B cell (primary cell): ENCODE measurements at regions not wholly inside any gene's neighbourhood (a gene's known extent, or its start where the extent isn't known, plus 50 kb on each side); places are given as distances from the start of the nearest gene placed in this dataset.

Experiments used
- ATAC-seq: fragments of 200-7000 bp; cut with Tn5 transposase; one replicate; pipeline ENCODE4 v1.10.0; 2021; ENCODE audit warnings: low read depth, mild to moderate bottlenecking, moderate number of reproducible peaks, moderate library complexity
- CTCF ChIA-PET: fragments of 350-600 bp; sonication (Branson Sonifier 250); formaldehyde crosslinking; loops from one replicate; lab custom pipeline; 2021; ENCODE audit warnings: antibody characterized with exemption, inconsistent platforms; lab: Charles Lee
- POLR2A ChIA-PET: fragments of 350-600 bp; sonication (Branson Sonifier 250); formaldehyde crosslinking; loops from one replicate; lab custom pipeline; 2021; ENCODE audit warnings: antibody characterized with exemption; lab: Charles Lee
- DNase-seq: peaks from one replicate; pipeline ENCODE4 v3.0.0; 2013
- H2AFZ ChIP-seq: 2 replicates; pipeline ENCODE4 v1.6.1; 2012; ENCODE audit warnings: mild to moderate bottlenecking, low read depth, low read length; ENCODE audit not compliant: insufficient read depth, poor library complexity, severe bottlenecking
- H3K27ac ChIP-seq, 2 donors: 1 replicate in 1 of 2; 2 replicates in 1 of 2; pipeline ENCODE4 v1.5.1; 2012 to 2013; ENCODE audit warnings: low read length in 2 of 2, mild to moderate bottlenecking in 2 of 2, moderate library complexity in 1 of 2
- H3K27me3 ChIP-seq, 4 experiments: fragments of 200-600 bp in 1 of 4; sonication (generic) in 1 of 4; replicated peaks in 1 of 4; 1 replicate in 2 of 4; 2 replicates in 2 of 4; pipeline versions ENCODE4 v1.6.1 to v1.7.0; 2013 to 2016; ENCODE audit warnings: low read length in 3 of 4, mild to moderate bottlenecking in 2 of 4, mixed read lengths in 1 of 4, moderate library complexity in 1 of 4; ENCODE audit not compliant: insufficient read depth in 4 of 4, control insufficient read depth in 3 of 4; ENCODE audit errors: control extremely low read depth in 1 of 4
- H3K36me3 ChIP-seq, 2 experiments: replicated peaks in 1 of 2; 1 replicate in 1 of 2; 2 replicates in 1 of 2; pipeline versions ENCODE4 v1.6.1 to v1.7.1; 2013; ENCODE audit warnings: low read length in 1 of 2; ENCODE audit not compliant: insufficient read depth in 2 of 2, control insufficient read depth in 1 of 2; ENCODE audit errors: control extremely low read depth in 1 of 2, extremely low read depth in 1 of 2
- H3K4me1 ChIP-seq, 2 donors: fragments of 200-600 bp in 1 of 2; sonication (generic) in 1 of 2; 1 replicate in 1 of 2; 2 replicates in 1 of 2; pipeline versions ENCODE4 v1.5.1 to v1.6.1; 2013 to 2017; ENCODE audit warnings: low read length in 2 of 2; ENCODE audit not compliant: control insufficient read depth in 2 of 2, insufficient read depth in 2 of 2
- H3K4me2 ChIP-seq: replicated peaks from 2 replicates; pipeline ENCODE3; 2012; ENCODE audit warnings: mild to moderate bottlenecking, low read depth, low read length; ENCODE audit not compliant: poor library complexity, severe bottlenecking
- H3K4me3 ChIP-seq, 5 experiments: fragments of 200-600 bp in 1 of 5; sonication (generic) in 1 of 5; 1 replicate in 3 of 5; 2 replicates in 2 of 5; pipeline versions ENCODE4 v1.5.1 to v1.7.0; 2011 to 2016; ENCODE audit warnings: low read length in 4 of 5, mild to moderate bottlenecking in 4 of 5, low read depth in 2 of 5, control low read depth in 1 of 5, moderate library complexity in 1 of 5; ENCODE audit not compliant: insufficient read depth in 1 of 5; ENCODE audit errors: control extremely low read depth in 1 of 5, extremely low read depth in 1 of 5
- H3K79me2 ChIP-seq: fragments of 200-600 bp; sonication (generic); one replicate; pipeline ENCODE4 v1.6.0; 2016; ENCODE audit warnings: low read length; ENCODE audit not compliant: control insufficient read depth, insufficient read depth
- H3K9ac ChIP-seq: fragments of 200-600 bp; sonication (generic); 2 replicates; pipeline ENCODE4 v1.6.1; 2017; ENCODE audit warnings: mild to moderate bottlenecking, low read length, moderate library complexity
- H3K9me3 ChIP-seq, 3 donors: one replicate each; pipeline versions ENCODE4 v1.6.1 to v1.7.1; 2013; ENCODE audit warnings: low read length in 2 of 3; ENCODE audit not compliant: control insufficient read depth in 2 of 3, insufficient read depth in 1 of 3; ENCODE audit errors: control extremely low read depth in 1 of 3
- H4K20me1 ChIP-seq: 2 replicates; pipeline ENCODE4 v1.6.0; 2012; ENCODE audit warnings: mild to moderate bottlenecking, low read length; ENCODE audit not compliant: insufficient read depth, control insufficient read depth, poor library complexity, severe bottlenecking
- H3K27ac Mint-ChIP-seq: one replicate; pipeline ENCODE4 v1.8.0; 2021; ENCODE audit warnings: mixed read lengths
- H3K27me3 Mint-ChIP-seq: one replicate; pipeline ENCODE4 v1.8.0; 2021; ENCODE audit warnings: mixed read lengths
- H3K4me1 Mint-ChIP-seq: one replicate; pipeline ENCODE4 v1.8.0; 2021; ENCODE audit warnings: mixed read lengths
- H3K4me3 Mint-ChIP-seq: one replicate; pipeline ENCODE4 v1.8.0; 2021; ENCODE audit warnings: mixed read lengths
- H3K9me3 Mint-ChIP-seq: one replicate; pipeline ENCODE4 v1.8.0; 2022; ENCODE audit warnings: mixed read lengths; ENCODE audit not compliant: insufficient read depth
- EZH2 ChIP-seq: IDR thresholded peaks from 2 replicates; pipeline ENCODE4 v1.6.1; 2012; ENCODE audit warnings: borderline replicate concordance, low read depth, mild to moderate bottlenecking, moderate library complexity, low read length; ENCODE audit not compliant: insufficient read depth, poor library complexity, severe bottlenecking
- WGBS: methylation state at CpG from one replicate; pipeline ENCODE4 v1.1.5; 2013; ENCODE audit warnings: missing lambda C conversion rate; ENCODE audit not compliant: insufficient coverage; 5-methylcytosine and 5-hydroxymethylcytosine counted together
- intact Hi-C: fragments of 100-400 bp; cut with micrococcal nuclease; formaldehyde crosslinking; loops from one replicate; pipeline ENCODE4 v1.10.0; 2022
- TF ChIP-seq, protein P1 (sequence below): fragments of 200-600 bp; IDR thresholded peaks from one replicate; pipeline ENCODE4 v1.8.0; 2022; ENCODE audit warnings: antibody characterized with exemption, mild to moderate bottlenecking

DNA sequence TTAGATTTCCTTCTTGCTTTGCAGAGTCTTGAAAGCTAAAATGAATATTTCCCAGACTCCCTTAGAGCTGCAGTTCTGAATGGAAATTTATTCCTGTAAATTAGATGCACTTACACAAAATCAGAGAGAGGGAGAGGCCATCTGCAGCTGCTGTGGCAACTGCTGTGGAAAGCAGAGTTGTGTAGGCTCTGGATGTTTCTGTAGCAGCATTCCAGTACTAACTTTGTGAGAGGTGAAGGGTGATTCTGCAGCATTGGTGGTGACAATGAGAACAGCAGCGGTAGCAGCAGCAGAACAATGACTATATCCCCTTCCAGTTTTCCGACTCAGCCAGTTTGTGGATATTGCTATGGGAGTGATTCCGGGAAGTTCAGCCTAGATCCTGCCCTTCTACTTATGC, 433.0 kb upstream of the REG3G start:
- H3K27me3 ChIP-seq = no peaks in the 10 kb centered on the region
- intact Hi-C loops = no loop called here
- Mint-ChIP-seq H3K4me3 (no peak overlapping the region), H3K27ac (no peak overlapping the region), H3K27me3 (no peaks in the 10 kb centered on the region), H3K9me3 (peaks cover 5% of the 10 kb centered on the region), H3K4me1 (no peaks in the 10 kb centered on the region)
- ATAC-seq (no peak), DNase-seq (no peak)
- H4K20me1 ChIP-seq = no peaks in the 10 kb centered on the region
- no peak overlapping the region for H3K4me3 ChIP-seq
- H2AFZ ChIP-seq = no peak overlapping the region
- H3K9me3 ChIP-seq = peaks cover 0 to 3% (median 0%) of the 10 kb centered on the region in 3 donors
- no peaks in the 10 kb centered on the region for H3K4me1 ChIP-seq
- ChIA-PET POLR2A (no interaction called here), CTCF (no interaction called here)
- no peak overlapping the region for H3K27ac ChIP-seq
- WGBS = no CpG with 5 or more reads among the region's 3 CpGs
- no peaks in the 10 kb centered on the region for H3K36me3 ChIP-seq
- no peaks in the 10 kb centered on the region for H3K79me2 ChIP-seq
- no peak overlapping the region for H3K4me2 ChIP-seq
- no peak overlapping the region for H3K9ac ChIP-seq
- TF ChIP-seq, protein P1, sequence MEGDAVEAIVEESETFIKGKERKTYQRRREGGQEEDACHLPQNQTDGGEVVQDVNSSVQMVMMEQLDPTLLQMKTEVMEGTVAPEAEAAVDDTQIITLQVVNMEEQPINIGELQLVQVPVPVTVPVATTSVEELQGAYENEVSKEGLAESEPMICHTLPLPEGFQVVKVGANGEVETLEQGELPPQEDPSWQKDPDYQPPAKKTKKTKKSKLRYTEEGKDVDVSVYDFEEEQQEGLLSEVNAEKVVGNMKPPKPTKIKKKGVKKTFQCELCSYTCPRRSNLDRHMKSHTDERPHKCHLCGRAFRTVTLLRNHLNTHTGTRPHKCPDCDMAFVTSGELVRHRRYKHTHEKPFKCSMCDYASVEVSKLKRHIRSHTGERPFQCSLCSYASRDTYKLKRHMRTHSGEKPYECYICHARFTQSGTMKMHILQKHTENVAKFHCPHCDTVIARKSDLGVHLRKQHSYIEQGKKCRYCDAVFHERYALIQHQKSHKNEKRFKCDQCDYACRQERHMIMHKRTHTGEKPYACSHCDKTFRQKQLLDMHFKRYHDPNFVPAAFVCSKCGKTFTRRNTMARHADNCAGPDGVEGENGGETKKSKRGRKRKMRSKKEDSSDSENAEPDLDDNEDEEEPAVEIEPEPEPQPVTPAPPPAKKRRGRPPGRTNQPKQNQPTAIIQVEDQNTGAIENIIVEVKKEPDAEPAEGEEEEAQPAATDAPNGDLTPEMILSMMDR = no peak
- no peak for TF ChIP-seq EZH2

DNA sequence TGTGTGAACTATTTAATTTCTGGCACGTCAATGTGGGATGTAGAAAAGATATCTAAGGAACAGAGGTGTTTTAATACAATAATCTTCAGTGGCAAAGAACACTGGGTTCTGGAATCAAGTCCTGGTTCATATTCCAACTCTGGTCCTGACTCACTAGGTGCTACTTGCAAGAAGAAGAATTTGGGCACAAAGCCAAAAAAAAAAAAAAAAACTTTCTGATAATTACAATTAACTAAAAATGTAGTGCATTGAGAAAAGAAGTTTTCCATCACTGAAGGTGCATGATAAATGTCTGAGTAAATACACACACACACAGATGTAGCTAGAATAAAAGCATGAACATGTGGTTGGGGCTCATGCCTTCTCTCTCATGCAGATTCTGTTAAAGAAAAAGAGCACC, 424.4 kb upstream of the REG3G start:
- H3K9me3 ChIP-seq = no peaks in the 10 kb centered on the region
- no peaks in the 10 kb centered on the region for H3K79me2 ChIP-seq
- DNase-seq (no peak), ATAC-seq (no peak)
- Mint-ChIP-seq H3K4me1 (no peaks in the 10 kb centered on the region), H3K4me3 (no peak overlapping the region), H3K27ac (no peak overlapping the region), H3K27me3 (no peaks in the 10 kb centered on the region), H3K9me3 (no peaks in the 10 kb centered on the region)
- no CpG with 5 or more reads among the region's 1 CpG for WGBS
- H3K9ac ChIP-seq = no peak overlapping the region
- H3K27me3 ChIP-seq = no peaks in the 10 kb centered on the region
- POLR2A ChIA-PET = no interaction called here
- H3K4me3 ChIP-seq = no peak overlapping the region
- no peaks in the 10 kb centered on the region for H4K20me1 ChIP-seq
- no peaks in the 10 kb centered on the region for H3K4me1 ChIP-seq
- no peak overlapping the region for H3K27ac ChIP-seq
- intact Hi-C loops = no loop called here
- H3K4me2 ChIP-seq = no peak overlapping the region
- no peaks in the 10 kb centered on the region for H3K36me3 ChIP-seq
- TF ChIP-seq EZH2 = no peak
- TF ChIP-seq, protein P1 = no peak
- CTCF ChIA-PET = no interaction called here
- H2AFZ ChIP-seq = no peak overlapping the region
